ENCODE measurements at regions not wholly inside any gene's neighbourhood (a gene's known extent, or its start where the extent isn't known, plus 50 kb on each side); places are given as distances from the start of the nearest gene placed in this dataset.
"Not testable (repeated sequence)": the region's sequence is repeated elsewhere in the genome, so short reads cannot be mapped to it uniquely, and the experiment has no call there.

GRCh38 chr1:222470252-222470805, 77.6 kb downstream of the HHIPL2 start:
- DNase-seq = not testable (repeated sequence)

- DNase-seq = peak; percentile 57
Observed at GRCh38 chr1:222466150-222466865, 81.6 kb downstream of the HHIPL2 start.

GRCh38 chr1:222465211-222466041, 82.5 kb downstream of the HHIPL2 start:
- DNase-seq = peak; percentile 99

GRCh38 chr1:222464841-222465210, 83.1 kb downstream of the HHIPL2 start:
- DNase-seq = peak; percentile 96

- DNase-seq = no peak
Observed at GRCh38 chr1:222463059-222463730, 84.7 kb downstream of the HHIPL2 start.

GRCh38 chr1:222462601-222463000, 85.3 kb downstream of the HHIPL2 start:
- peak; percentile 67 for DNase-seq

- DNase-seq = no peak
Observed at GRCh38 chr1:222461941-222462340, 86.0 kb downstream of the HHIPL2 start.

- DNase-seq = no peak
Observed at GRCh38 chr1:222459652-222460051, 88.3 kb downstream of the HHIPL2 start.

GRCh38 chr1:222457513-222457912, 90.4 kb downstream of the HHIPL2 start:
- no peak for DNase-seq

- no peak for DNase-seq
Observed at GRCh38 chr1:222457084-222457483, 90.8 kb downstream of the HHIPL2 start.

GRCh38 chr1:222455188-222455879, 92.6 kb downstream of the HHIPL2 start:
- peak; percentile 95 for DNase-seq

GRCh38 chr1:222454782-222455181, 93.1 kb downstream of the HHIPL2 start:
- no peak for DNase-seq

- DNase-seq = no peak
Observed at GRCh38 chr1:222454186-222454585, 93.7 kb downstream of the HHIPL2 start.

- DNase-seq = no peak
Observed at GRCh38 chr1:222452031-222452430, 95.9 kb downstream of the HHIPL2 start.

GRCh38 chr1:222443566-222443965, 104.3 kb downstream of the HHIPL2 start:
- DNase-seq = peak; percentile 70

- no peak for DNase-seq
Observed at GRCh38 chr1:222441066-222441465, 106.8 kb downstream of the HHIPL2 start.

- no peak for DNase-seq
Observed at GRCh38 chr1:222424826-222425225, 123.1 kb downstream of the HHIPL2 start.

- DNase-seq = no peak
Observed at GRCh38 chr1:222421380-222421779, 126.5 kb downstream of the HHIPL2 start.

GRCh38 chr1:222420633-222421032, 127.3 kb downstream of the HHIPL2 start:
- DNase-seq = no peak

- no peak for DNase-seq
Observed at GRCh38 chr1:222418654-222419053, 129.2 kb downstream of the HHIPL2 start.

- peak; percentile 11 for DNase-seq
Observed at GRCh38 chr1:222417264-222417663, 130.6 kb downstream of the HHIPL2 start.

GRCh38 chr1:222416001-222416791, 131.7 kb downstream of the HHIPL2 start:
- no peak for DNase-seq

All from OCI-M1 (cell line).